ENCODE measurements at regions not wholly inside any gene's neighbourhood (a gene's known extent, or its start where the extent isn't known, plus 50 kb on each side); places are given as distances from the start of the nearest gene placed in this dataset.

DNA sequence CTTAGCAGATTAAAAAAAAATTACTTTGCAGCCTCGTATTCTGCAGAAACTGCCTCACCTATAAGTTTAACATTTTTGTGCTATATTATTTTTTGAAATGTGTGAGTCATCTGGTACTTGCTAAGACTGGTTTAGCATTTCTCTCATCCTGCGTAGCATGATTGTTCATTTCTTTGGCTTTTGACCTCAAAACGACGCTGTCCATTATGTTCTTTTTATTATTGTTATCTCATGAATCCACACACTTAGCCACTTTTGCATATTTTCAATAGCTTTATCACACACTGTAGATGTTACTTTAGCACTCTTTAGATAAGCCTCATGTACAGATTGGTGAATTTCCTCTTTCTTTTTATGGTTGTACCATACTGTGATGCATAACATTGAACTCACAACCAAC, 1004.9 kb upstream of the NCAM2 start:
- Mint-ChIP-seq H3K27me3 (ENCODE audit: insufficient read depth, unreplicated experiment) (no peaks in the 10 kb centered on the region), H3K27ac (ENCODE audit: low read depth, unreplicated experiment) (no peak overlapping the region), H3K4me3 (ENCODE audit: unreplicated experiment) (no peak overlapping the region), H3K9me3 (ENCODE audit: unreplicated experiment) (peaks cover 7% of the 10 kb centered on the region), H3K4me1 (ENCODE audit: insufficient read depth, unreplicated experiment) (no peaks in the 10 kb centered on the region), H3K36me3 (ENCODE audit: insufficient read depth, unreplicated experiment) (no peaks in the 10 kb centered on the region)
- POLR2A ChIA-PET, result no interaction called here
- TF ChIP-seq, protein P1, sequence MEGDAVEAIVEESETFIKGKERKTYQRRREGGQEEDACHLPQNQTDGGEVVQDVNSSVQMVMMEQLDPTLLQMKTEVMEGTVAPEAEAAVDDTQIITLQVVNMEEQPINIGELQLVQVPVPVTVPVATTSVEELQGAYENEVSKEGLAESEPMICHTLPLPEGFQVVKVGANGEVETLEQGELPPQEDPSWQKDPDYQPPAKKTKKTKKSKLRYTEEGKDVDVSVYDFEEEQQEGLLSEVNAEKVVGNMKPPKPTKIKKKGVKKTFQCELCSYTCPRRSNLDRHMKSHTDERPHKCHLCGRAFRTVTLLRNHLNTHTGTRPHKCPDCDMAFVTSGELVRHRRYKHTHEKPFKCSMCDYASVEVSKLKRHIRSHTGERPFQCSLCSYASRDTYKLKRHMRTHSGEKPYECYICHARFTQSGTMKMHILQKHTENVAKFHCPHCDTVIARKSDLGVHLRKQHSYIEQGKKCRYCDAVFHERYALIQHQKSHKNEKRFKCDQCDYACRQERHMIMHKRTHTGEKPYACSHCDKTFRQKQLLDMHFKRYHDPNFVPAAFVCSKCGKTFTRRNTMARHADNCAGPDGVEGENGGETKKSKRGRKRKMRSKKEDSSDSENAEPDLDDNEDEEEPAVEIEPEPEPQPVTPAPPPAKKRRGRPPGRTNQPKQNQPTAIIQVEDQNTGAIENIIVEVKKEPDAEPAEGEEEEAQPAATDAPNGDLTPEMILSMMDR (IDR thresholded peaks at IDR 0.05; ENCODE audit: unreplicated experiment), result no peak
- no TSS peak for BruUV-seq (replicated peaks)
- intact Hi-C loops (cut with micrococcal nuclease), result no loop called here
- no peak for DNase-seq (ENCODE audit: unreplicated experiment)
- CTCF ChIA-PET, result interaction anchor here (1.4 kb wide), 1 partner anchor 10 kb away, joined by 6 read pairs; no protein-coding TSS in a partner anchor

DNA sequence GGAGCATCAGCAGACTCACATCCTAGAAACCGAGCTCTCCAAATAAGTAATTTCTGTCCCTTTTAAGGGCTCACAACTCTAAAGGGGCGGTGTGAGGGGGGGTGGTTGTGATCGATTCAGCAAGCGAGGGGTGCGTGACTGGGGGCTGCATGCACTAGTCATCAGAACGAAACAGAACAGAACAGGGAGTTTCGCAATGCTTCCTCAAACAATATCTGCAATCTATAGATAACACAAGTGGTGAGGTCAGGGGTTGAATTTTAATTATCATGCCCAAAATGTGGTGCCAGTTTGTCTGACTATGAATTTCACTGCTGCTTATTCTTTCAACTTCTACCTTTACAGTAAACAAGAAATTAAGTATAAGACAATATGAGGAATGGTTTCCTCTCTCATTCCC, 1003.0 kb upstream of the NCAM2 start:
- intact Hi-C loops (cut with micrococcal nuclease), result no loop called here
- no TSS peak for BruUV-seq (replicated peaks)
- no peaks in the 10 kb centered on the region for H3K27me3 Mint-ChIP-seq (ENCODE audit: insufficient read depth, unreplicated experiment)
- H3K4me3 Mint-ChIP-seq (ENCODE audit: unreplicated experiment), result no peak overlapping the region
- no peak for DNase-seq (ENCODE audit: unreplicated experiment)
- peaks cover 7% of the 10 kb centered on the region for H3K9me3 Mint-ChIP-seq (ENCODE audit: unreplicated experiment)
- ChIA-PET POLR2A (interaction anchor here (0.5 kb wide), 1 partner anchor 729 kb away, joined by 3 read pairs; no protein-coding TSS in a partner anchor), CTCF (no interaction called here)
- no peak overlapping the region for H3K27ac Mint-ChIP-seq (ENCODE audit: low read depth, unreplicated experiment)
- H3K4me1 Mint-ChIP-seq (ENCODE audit: insufficient read depth, unreplicated experiment), result no peaks in the 10 kb centered on the region
- H3K36me3 Mint-ChIP-seq (ENCODE audit: insufficient read depth, unreplicated experiment), result no peaks in the 10 kb centered on the region
- TF ChIP-seq, protein P1 (IDR thresholded peaks at IDR 0.05; ENCODE audit: unreplicated experiment), result no peak

DNA sequence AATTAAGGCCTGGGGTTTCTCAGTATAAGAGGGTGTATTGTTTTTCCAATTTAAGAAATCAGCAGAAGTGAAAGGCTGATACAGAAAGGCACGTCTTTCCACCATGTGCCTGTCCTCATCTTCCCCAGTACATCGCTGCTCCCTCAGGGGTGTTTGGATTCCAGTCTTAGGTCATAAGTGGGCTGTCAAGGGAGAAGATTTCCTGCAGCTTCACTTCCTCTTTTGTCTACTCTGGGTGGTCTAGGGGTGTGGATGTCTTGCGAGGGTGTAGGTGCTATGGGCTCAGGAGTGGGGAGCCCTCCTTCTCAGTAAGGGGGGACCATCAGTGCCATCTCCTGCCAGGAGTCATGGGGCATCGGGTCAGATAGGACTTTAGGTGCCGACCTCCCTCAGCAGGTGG, 999.8 kb upstream of the NCAM2 start:
- H3K4me1 Mint-ChIP-seq (ENCODE audit: insufficient read depth, unreplicated experiment), result no peaks in the 10 kb centered on the region
- CTCF ChIA-PET, result interaction anchor here (0.7 kb wide), 1 partner anchor 45 kb away, joined by 4 read pairs; no protein-coding TSS in a partner anchor
- no peaks in the 10 kb centered on the region for H3K36me3 Mint-ChIP-seq (ENCODE audit: insufficient read depth, unreplicated experiment)
- POLR2A ChIA-PET, result no interaction called here
- intact Hi-C loops (cut with micrococcal nuclease), result no loop called here
- no peaks in the 10 kb centered on the region for H3K27me3 Mint-ChIP-seq (ENCODE audit: insufficient read depth, unreplicated experiment)
- H3K27ac Mint-ChIP-seq (ENCODE audit: low read depth, unreplicated experiment), result no peak overlapping the region
- no TSS peak for BruUV-seq (replicated peaks)
- no peaks in the 10 kb centered on the region for H3K9me3 Mint-ChIP-seq (ENCODE audit: unreplicated experiment)
- no peak overlapping the region for H3K4me3 Mint-ChIP-seq (ENCODE audit: unreplicated experiment)
- TF ChIP-seq, protein P1 (IDR thresholded peaks at IDR 0.05; ENCODE audit: unreplicated experiment), result no peak
- no peak for DNase-seq (ENCODE audit: unreplicated experiment)

DNA sequence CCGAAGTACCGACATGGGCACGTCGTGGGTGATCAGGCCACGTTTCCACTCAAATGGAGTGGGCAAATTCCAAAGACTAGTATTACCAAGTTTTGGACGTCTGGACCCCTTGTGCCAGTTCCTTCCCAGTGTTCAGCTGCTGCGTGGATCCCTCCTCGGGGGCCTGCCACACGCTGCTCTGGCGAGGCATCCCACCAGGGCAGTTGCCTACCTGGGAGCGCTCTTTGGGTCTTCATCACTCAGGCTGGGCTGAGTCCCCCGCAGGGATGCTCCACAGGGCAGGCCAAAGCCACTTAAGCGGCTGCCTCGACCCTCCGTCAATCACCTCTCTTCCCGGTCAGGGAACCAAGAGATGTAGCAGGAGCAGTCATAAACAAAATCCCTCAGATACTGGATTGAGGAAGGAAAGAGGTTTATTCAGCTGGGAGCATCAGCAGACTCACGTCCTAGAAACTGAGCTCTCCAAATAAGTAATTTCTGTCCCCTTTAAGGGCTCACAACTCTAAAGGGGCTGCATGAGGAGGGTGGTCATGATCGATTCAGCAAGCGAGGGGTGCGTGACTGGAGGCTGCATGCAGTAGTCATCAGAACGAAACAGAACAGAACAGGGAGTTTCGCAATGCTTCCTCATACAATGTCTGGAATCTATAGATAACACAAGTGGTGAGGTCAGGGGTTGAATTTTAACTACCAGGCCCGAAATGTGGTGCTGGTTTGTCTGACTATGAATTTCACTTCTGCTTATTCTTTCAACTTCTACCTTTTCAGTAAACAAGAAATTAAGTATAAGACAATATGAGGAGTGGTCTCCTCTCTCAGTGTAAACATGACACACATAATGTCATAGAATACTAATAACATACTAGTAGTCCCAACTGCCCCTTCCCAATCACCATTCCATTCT, 998.6 kb upstream of the NCAM2 start:
- no peaks in the 10 kb centered on the region for H3K4me1 Mint-ChIP-seq (ENCODE audit: insufficient read depth, unreplicated experiment)

More for the DNA sequence above, 998.6 kb upstream of the NCAM2 start:
- no TSS peak for BruUV-seq (replicated peaks)
- intact Hi-C loops (cut with micrococcal nuclease), result no loop called here
- TF ChIP-seq, protein P1 (IDR thresholded peaks at IDR 0.05; ENCODE audit: unreplicated experiment), result no peak
- ChIA-PET POLR2A (interaction anchor here (0.9 kb wide), 1 partner anchor 8 kb away, joined by 3 read pairs; no protein-coding TSS in a partner anchor), CTCF (no interaction called here)
- Mint-ChIP-seq H3K36me3 (ENCODE audit: insufficient read depth, unreplicated experiment) (no peaks in the 10 kb centered on the region), H3K27ac (ENCODE audit: low read depth, unreplicated experiment) (no peak overlapping the region), H3K4me3 (ENCODE audit: unreplicated experiment) (no peak overlapping the region), H3K9me3 (ENCODE audit: unreplicated experiment) (no peaks in the 10 kb centered on the region), H3K27me3 (ENCODE audit: insufficient read depth, unreplicated experiment) (no peaks in the 10 kb centered on the region)
- no peak for DNase-seq (ENCODE audit: unreplicated experiment)
